ENCODE measurements at regions not wholly inside any gene's neighbourhood (a gene's known extent, or its start where the extent isn't known, plus 50 kb on each side); places are given as distances from the start of the nearest gene placed in this dataset.

- no peaks in the 10 kb centered on the region for H3K4me1 ChIP-seq
- no peak overlapping the region for H2AFZ ChIP-seq
- H3K36me3 ChIP-seq (ENCODE audit: control insufficient read depth, insufficient read depth, low read length): no peaks in the 10 kb centered on the region
Observed at GRCh38 chr6:169896826-169897456, 145.5 kb downstream of the ERMARD start.

GRCh38 chr6:169895926-169896761, 144.7 kb downstream of the ERMARD start:
- no peak overlapping the region for H3K4me2 ChIP-seq (ENCODE audit: low read length)
- no peaks in the 10 kb centered on the region for H3K79me2 ChIP-seq
- no peaks in the 10 kb centered on the region for H3K36me3 ChIP-seq (ENCODE audit: control insufficient read depth, insufficient read depth, low read length)
- no peak overlapping the region for H3K9ac ChIP-seq
- no peaks in the 10 kb centered on the region for H3K9me3 ChIP-seq (ENCODE audit: control insufficient read depth, low read length)
- no peak overlapping the region for H3K4me3 ChIP-seq (ENCODE audit: low read depth, low read length)
- no peak for TF ChIP-seq CTCF (IDR thresholded peaks at IDR 0.05)
- no peak overlapping the region for H3K27ac ChIP-seq
- no peaks in the 10 kb centered on the region for H3K27me3 ChIP-seq (ENCODE audit: control insufficient read depth, insufficient read depth, low read length)
- H2AFZ ChIP-seq: no peak overlapping the region
- no peaks in the 10 kb centered on the region for H3K4me1 ChIP-seq

More at GRCh38 chr6:169896826-169897456, 145.5 kb downstream of the ERMARD start:
- Histone ChIP-seq H3K4me3 (ENCODE audit: low read depth, low read length) (no peak overlapping the region), H3K27me3 (ENCODE audit: control insufficient read depth, insufficient read depth, low read length) (no peaks in the 10 kb centered on the region), H3K79me2 (no peaks in the 10 kb centered on the region), H3K27ac (no peak overlapping the region), H3K9me3 (ENCODE audit: control insufficient read depth, low read length) (no peaks in the 10 kb centered on the region), H3K4me2 (ENCODE audit: low read length) (no peak overlapping the region), H3K9ac (no peak overlapping the region)
- TF ChIP-seq CTCF (IDR thresholded peaks at IDR 0.05): no peak

GRCh38 chr6:169895000-169895759, 143.8 kb downstream of the ERMARD start:
- no peaks in the 10 kb centered on the region for H3K4me1 ChIP-seq
- no peak overlapping the region for H3K27ac ChIP-seq
- H3K9ac ChIP-seq: no peak overlapping the region
- no peaks in the 10 kb centered on the region for H3K27me3 ChIP-seq (ENCODE audit: control insufficient read depth, insufficient read depth, low read length)
- H3K9me3 ChIP-seq (ENCODE audit: control insufficient read depth, low read length): no peaks in the 10 kb centered on the region
- no peaks in the 10 kb centered on the region for H3K36me3 ChIP-seq (ENCODE audit: control insufficient read depth, insufficient read depth, low read length)
- no peak for TF ChIP-seq CTCF (IDR thresholded peaks at IDR 0.05)
- no peaks in the 10 kb centered on the region for H3K79me2 ChIP-seq
- H3K4me3 ChIP-seq (ENCODE audit: low read depth, low read length): no peak overlapping the region
- H2AFZ ChIP-seq: no peak overlapping the region
- no peak overlapping the region for H3K4me2 ChIP-seq (ENCODE audit: low read length)

- no peaks in the 10 kb centered on the region for H3K4me1 ChIP-seq
- no peak overlapping the region for H3K4me2 ChIP-seq (ENCODE audit: low read length)
- no peaks in the 10 kb centered on the region for H3K9me3 ChIP-seq (ENCODE audit: control insufficient read depth, low read length)
- no peak overlapping the region for H3K4me3 ChIP-seq (ENCODE audit: low read depth, low read length)
- H3K27me3 ChIP-seq (ENCODE audit: control insufficient read depth, insufficient read depth, low read length): no peaks in the 10 kb centered on the region
- no peak overlapping the region for H2AFZ ChIP-seq
- H3K79me2 ChIP-seq: no peaks in the 10 kb centered on the region
- no peak overlapping the region for H3K27ac ChIP-seq
- no peak for TF ChIP-seq CTCF (IDR thresholded peaks at IDR 0.05)
- no peak overlapping the region for H3K9ac ChIP-seq
- H3K36me3 ChIP-seq (ENCODE audit: control insufficient read depth, insufficient read depth, low read length): no peaks in the 10 kb centered on the region
Observed at GRCh38 chr6:169894377-169894960, 143.0 kb downstream of the ERMARD start.
